ENCODE measurements at regions not wholly inside any gene's neighbourhood (a gene's known extent, or its start where the extent isn't known, plus 50 kb on each side); places are given as distances from the start of the nearest gene placed in this dataset.
"Not testable (repeated sequence)": the region's sequence is repeated elsewhere in the genome, so short reads cannot be mapped to it uniquely, and the experiment has no call there.

GRCh38 chr13:108042866-108043265, 172.5 kb downstream of the LIG4 start:
- H3K9ac ChIP-seq (ENCODE audit: low read length in 2 of 2); H3K4me1 ChIP-seq (ENCODE audit: control insufficient read depth, insufficient read depth, low read length); H3K4me3 ChIP-seq (ENCODE audit: low read length in 2 of 2); H3K27me3 ChIP-seq (ENCODE audit: control insufficient read depth in 1 of 2, insufficient read depth in 2 of 2, low read length in 2 of 2); H3K36me3 ChIP-seq (ENCODE audit: control insufficient read depth in 2 of 2, insufficient read depth in 2 of 2, low read length in 2 of 2); H3K27ac ChIP-seq (ENCODE audit: low read length); H3K9me3 ChIP-seq (ENCODE audit: control insufficient read depth in 2 of 2, low read length in 2 of 2): not testable (repeated sequence)

DNA sequence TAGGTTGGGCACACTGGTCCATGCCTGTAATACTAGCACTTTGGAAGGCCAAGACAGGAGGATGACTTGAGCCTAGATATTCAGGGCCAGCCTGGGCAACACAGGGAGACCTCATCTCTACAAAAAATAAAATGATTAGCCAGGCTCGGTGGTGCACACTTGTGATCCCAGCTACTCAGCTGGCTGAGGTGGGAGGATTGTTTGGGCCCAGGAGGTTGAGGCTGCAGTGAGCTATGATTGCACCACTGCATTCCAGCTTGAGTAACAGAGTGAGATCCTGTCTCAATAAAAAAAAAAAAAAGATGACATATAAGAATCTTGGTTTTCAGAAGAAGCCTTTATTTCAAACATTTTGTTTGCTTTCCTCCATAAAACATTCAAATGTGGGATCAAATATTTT, 178.0 kb downstream of the LIG4 start:
- Histone ChIP-seq H3K36me3 (ENCODE audit: control insufficient read depth in 2 of 2, insufficient read depth in 2 of 2, low read length in 2 of 2) (no peaks in the 10 kb centered on the region), H3K27me3 (ENCODE audit: control insufficient read depth in 1 of 2, insufficient read depth in 2 of 2, low read length in 2 of 2) (no peaks in the 10 kb centered on the region), H3K4me3 (ENCODE audit: low read length in 2 of 2) (no peak overlapping the region), H3K27ac (ENCODE audit: low read length) (no peak overlapping the region), H3K9me3 (ENCODE audit: control insufficient read depth in 2 of 2, low read length in 2 of 2) (no peaks in the 10 kb centered on the region), H3K9ac (ENCODE audit: low read length in 2 of 2) (no peak overlapping the region), H3K4me1 (ENCODE audit: control insufficient read depth, insufficient read depth, low read length) (no peaks in the 10 kb centered on the region)

GRCh38 chr13:108036411-108036932, 178.9 kb downstream of the LIG4 start:
- no peaks in the 10 kb centered on the region for H3K36me3 ChIP-seq (ENCODE audit: control insufficient read depth in 2 of 2, insufficient read depth in 2 of 2, low read length in 2 of 2)
- no peaks in the 10 kb centered on the region for H3K27me3 ChIP-seq (ENCODE audit: control insufficient read depth in 1 of 2, insufficient read depth in 2 of 2, low read length in 2 of 2)
- no peak overlapping the region for H3K27ac ChIP-seq (ENCODE audit: low read length)
- no peak overlapping the region for H3K9ac ChIP-seq (ENCODE audit: low read length in 2 of 2)
- H3K4me3 ChIP-seq (ENCODE audit: low read length in 2 of 2), result no peak overlapping the region
- H3K9me3 ChIP-seq (ENCODE audit: control insufficient read depth in 2 of 2, low read length in 2 of 2), result no peaks in the 10 kb centered on the region
- no peaks in the 10 kb centered on the region for H3K4me1 ChIP-seq (ENCODE audit: control insufficient read depth, insufficient read depth, low read length)

DNA sequence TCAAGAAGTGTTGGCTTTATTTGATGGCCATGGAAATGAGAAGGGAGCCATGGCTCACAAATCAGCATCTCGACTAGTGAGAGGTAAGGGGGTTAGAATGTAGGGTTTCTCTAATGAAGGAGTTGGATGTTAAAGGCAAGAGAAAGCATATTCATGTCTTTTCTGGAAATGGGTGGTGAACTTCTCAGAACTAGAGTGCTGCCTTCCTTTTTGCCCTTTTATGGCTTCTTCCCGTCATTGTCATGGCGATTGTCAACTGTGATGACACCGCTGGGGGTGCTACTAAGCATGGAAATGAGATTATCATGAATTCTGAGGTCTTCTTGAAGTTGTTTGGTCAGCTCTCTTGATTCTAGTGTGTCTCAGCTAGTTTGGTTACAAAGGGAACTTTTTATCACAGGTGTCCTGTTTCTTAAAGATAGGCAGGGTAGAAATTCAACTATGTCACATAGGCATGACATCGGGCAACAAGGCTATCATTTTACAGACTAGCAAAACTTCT, 180.4 kb downstream of the LIG4 start:
- Histone ChIP-seq H3K36me3 (ENCODE audit: control insufficient read depth in 2 of 2, insufficient read depth in 2 of 2, low read length in 2 of 2) (no peaks in the 10 kb centered on the region), H3K27me3 (ENCODE audit: control insufficient read depth in 1 of 2, insufficient read depth in 2 of 2, low read length in 2 of 2) (no peaks in the 10 kb centered on the region), H3K9ac (ENCODE audit: low read length in 2 of 2) (no peak overlapping the region), H3K27ac (ENCODE audit: low read length) (no peak overlapping the region), H3K4me3 (ENCODE audit: low read length in 2 of 2) (no peak overlapping the region), H3K4me1 (ENCODE audit: control insufficient read depth, insufficient read depth, low read length) (no peaks in the 10 kb centered on the region), H3K9me3 (ENCODE audit: control insufficient read depth in 2 of 2, low read length in 2 of 2) (no peaks in the 10 kb centered on the region)

GRCh38 chr13:108033800-108034707, 181.3 kb downstream of the LIG4 start:
- H3K27ac ChIP-seq (ENCODE audit: low read length), result no peak overlapping the region
- H3K4me1 ChIP-seq (ENCODE audit: control insufficient read depth, insufficient read depth, low read length), result no peaks in the 10 kb centered on the region
- no peaks in the 10 kb centered on the region for H3K36me3 ChIP-seq (ENCODE audit: control insufficient read depth in 2 of 2, insufficient read depth in 2 of 2, low read length in 2 of 2)
- no peak overlapping the region for H3K9ac ChIP-seq (ENCODE audit: low read length in 2 of 2)
- H3K4me3 ChIP-seq (ENCODE audit: low read length in 2 of 2), result no peak overlapping the region
- H3K9me3 ChIP-seq (ENCODE audit: control insufficient read depth in 2 of 2, low read length in 2 of 2), result no peaks in the 10 kb centered on the region
- no peaks in the 10 kb centered on the region for H3K27me3 ChIP-seq (ENCODE audit: control insufficient read depth in 1 of 2, insufficient read depth in 2 of 2, low read length in 2 of 2)

DNA sequence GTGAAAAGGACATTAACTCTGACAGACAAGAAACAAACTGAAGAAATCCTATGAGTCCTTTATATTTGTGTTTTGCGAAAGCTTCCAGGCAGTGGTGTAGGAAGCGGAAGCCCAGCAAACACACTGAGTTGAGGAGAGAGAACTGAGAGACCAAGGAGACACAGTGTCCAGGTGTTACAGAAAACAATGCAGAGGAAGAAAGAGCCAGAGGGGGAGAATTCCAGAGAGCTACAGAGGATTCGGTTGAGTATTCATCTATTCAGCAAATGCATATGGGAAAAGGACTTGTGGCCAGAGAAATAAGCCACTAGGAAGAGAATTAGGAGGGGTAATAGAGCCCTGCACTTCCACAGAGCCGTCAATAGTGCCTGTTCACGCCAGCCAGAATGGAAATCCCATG, 183.5 kb downstream of the LIG4 start:
- Histone ChIP-seq H3K9ac (ENCODE audit: low read length in 2 of 2) (no peak overlapping the region), H3K4me3 (ENCODE audit: low read length in 2 of 2) (no peak overlapping the region), H3K27ac (ENCODE audit: low read length) (no peak overlapping the region), H3K4me1 (ENCODE audit: control insufficient read depth, insufficient read depth, low read length) (no peaks in the 10 kb centered on the region), H3K36me3 (ENCODE audit: control insufficient read depth in 2 of 2, insufficient read depth in 2 of 2, low read length in 2 of 2) (no peaks in the 10 kb centered on the region), H3K27me3 (ENCODE audit: control insufficient read depth in 1 of 2, insufficient read depth in 2 of 2, low read length in 2 of 2) (no peaks in the 10 kb centered on the region), H3K9me3 (ENCODE audit: control insufficient read depth in 2 of 2, low read length in 2 of 2) (no peaks in the 10 kb centered on the region)

GRCh38 chr13:108030769-108031168, 184.6 kb downstream of the LIG4 start:
- Histone ChIP-seq H3K36me3 (ENCODE audit: control insufficient read depth in 2 of 2, insufficient read depth in 2 of 2, low read length in 2 of 2) (no peaks in the 10 kb centered on the region), H3K27me3 (ENCODE audit: control insufficient read depth in 1 of 2, insufficient read depth in 2 of 2, low read length in 2 of 2) (no peaks in the 10 kb centered on the region), H3K27ac (ENCODE audit: low read length) (no peak overlapping the region), H3K9ac (ENCODE audit: low read length in 2 of 2) (no peak overlapping the region), H3K4me1 (ENCODE audit: control insufficient read depth, insufficient read depth, low read length) (no peaks in the 10 kb centered on the region), H3K9me3 (ENCODE audit: control insufficient read depth in 2 of 2, low read length in 2 of 2) (no peaks in the 10 kb centered on the region), H3K4me3 (ENCODE audit: low read length in 2 of 2) (no peak overlapping the region)

- H3K27me3 ChIP-seq (ENCODE audit: control insufficient read depth in 1 of 2, insufficient read depth in 2 of 2, low read length in 2 of 2), result no peaks in the 10 kb centered on the region
- no peak overlapping the region for H3K27ac ChIP-seq (ENCODE audit: low read length)
- H3K9ac ChIP-seq (ENCODE audit: low read length in 2 of 2), result no peak overlapping the region
- no peak overlapping the region for H3K4me3 ChIP-seq (ENCODE audit: low read length in 2 of 2)
- no peaks in the 10 kb centered on the region for H3K9me3 ChIP-seq (ENCODE audit: control insufficient read depth in 2 of 2, low read length in 2 of 2)
- no peaks in the 10 kb centered on the region for H3K4me1 ChIP-seq (ENCODE audit: control insufficient read depth, insufficient read depth, low read length)
- H3K36me3 ChIP-seq (ENCODE audit: control insufficient read depth in 2 of 2, insufficient read depth in 2 of 2, low read length in 2 of 2), result no peaks in the 10 kb centered on the region
These were observed 188.5 kb downstream of the LIG4 start for GRCh38 chr13:108026680-108027410.

DNA sequence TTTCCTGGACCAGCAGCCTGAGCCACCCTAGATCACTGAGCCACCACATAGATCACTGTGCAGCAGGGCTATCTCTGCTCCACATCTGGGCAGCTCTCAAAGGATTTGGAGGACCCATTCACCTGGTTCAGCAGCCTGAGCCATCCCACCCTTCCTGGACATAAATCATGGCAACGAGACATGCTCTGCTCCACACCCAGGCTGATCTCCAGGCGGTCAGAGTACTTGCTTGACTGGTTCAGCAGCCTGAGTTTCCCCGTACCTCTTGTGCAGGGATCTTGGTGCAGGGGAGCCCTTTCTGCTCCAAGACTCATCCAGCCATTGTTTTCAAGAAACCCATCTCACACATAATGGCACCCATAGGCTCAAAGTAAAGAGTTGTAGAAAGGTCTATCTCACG, 195.3 kb downstream of the LIG4 start:
- H3K4me3 ChIP-seq (ENCODE audit: low read length in 2 of 2), result no peak overlapping the region
- H3K27me3 ChIP-seq (ENCODE audit: control insufficient read depth in 1 of 2, insufficient read depth in 2 of 2, low read length in 2 of 2), result no peaks in the 10 kb centered on the region
- H3K36me3 ChIP-seq (ENCODE audit: control insufficient read depth in 2 of 2, insufficient read depth in 2 of 2, low read length in 2 of 2), result no peaks in the 10 kb centered on the region
- no peak overlapping the region for H3K9ac ChIP-seq (ENCODE audit: low read length in 2 of 2)
- H3K9me3 ChIP-seq (ENCODE audit: control insufficient read depth in 2 of 2, low read length in 2 of 2), result peaks cover 0 to 2% of the 10 kb centered on the region in 2 donors
- H3K4me1 ChIP-seq (ENCODE audit: control insufficient read depth, insufficient read depth, low read length), result no peaks in the 10 kb centered on the region
- no peak overlapping the region for H3K27ac ChIP-seq (ENCODE audit: low read length)

- Histone ChIP-seq H3K9me3 (ENCODE audit: control insufficient read depth in 2 of 2, low read length in 2 of 2) (peaks cover 0 to 2% of the 10 kb centered on the region in 2 donors), H3K4me3 (ENCODE audit: low read length in 2 of 2) (no peak overlapping the region), H3K4me1 (ENCODE audit: control insufficient read depth, insufficient read depth, low read length) (no peaks in the 10 kb centered on the region), H3K9ac (ENCODE audit: low read length in 2 of 2) (no peak overlapping the region), H3K36me3 (ENCODE audit: control insufficient read depth in 2 of 2, insufficient read depth in 2 of 2, low read length in 2 of 2) (no peaks in the 10 kb centered on the region), H3K27ac (ENCODE audit: low read length) (no peak overlapping the region), H3K27me3 (ENCODE audit: control insufficient read depth in 1 of 2, insufficient read depth in 2 of 2, low read length in 2 of 2) (no peaks in the 10 kb centered on the region)
These were observed 196.9 kb downstream of the LIG4 start for GRCh38 chr13:108018371-108018870.
